Epithelial cell of esophagus (primary cell): ENCODE measurements at regions not wholly inside any gene's neighbourhood (a gene's known extent, or its start where the extent isn't known, plus 50 kb on each side); places are given as distances from the start of the nearest gene placed in this dataset.

Source experiments
- DNase-seq: peaks from one replicate; pipeline ENCODE4 v3.0.0; 2010; ENCODE audit warnings: low read depth
- H3K4me3 ChIP-seq: 2 replicates; pipeline ENCODE4 v1.5.1; 2011; ENCODE audit warnings: mild to moderate bottlenecking, low read length, control low read depth
- TF ChIP-seq, protein P1 (sequence below): IDR thresholded peaks from 2 replicates; pipeline ENCODE4 v1.5.1; 2011; ENCODE audit warnings: low read depth, mild to moderate bottlenecking, low read length, control low read depth, inconsistent platforms; ENCODE audit not compliant: insufficient read depth; ENCODE audit errors: missing control alignments

DNA sequence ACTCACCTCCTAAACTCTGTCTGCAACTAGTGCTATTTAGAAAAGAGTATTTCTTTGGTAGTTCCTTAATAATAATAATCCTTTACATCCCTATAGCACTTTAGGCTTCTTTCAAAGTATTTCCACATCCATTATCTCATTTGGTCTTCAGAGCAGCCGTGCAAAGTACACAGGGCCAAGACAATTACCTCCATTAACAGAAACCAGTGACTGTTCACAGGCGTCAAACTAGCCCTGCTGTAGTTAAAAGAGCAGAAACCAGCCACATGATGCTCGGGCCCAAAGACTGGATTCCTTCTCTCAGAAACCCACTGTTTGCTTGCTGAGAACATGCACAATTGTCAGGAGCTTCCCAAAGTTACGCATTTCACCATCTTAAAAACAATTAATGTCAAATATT lies 396.0 kb upstream of the DAB1 start:
- DNase-seq = no peak
- H3K4me3 ChIP-seq = no peak overlapping the region
- TF ChIP-seq, protein P1, sequence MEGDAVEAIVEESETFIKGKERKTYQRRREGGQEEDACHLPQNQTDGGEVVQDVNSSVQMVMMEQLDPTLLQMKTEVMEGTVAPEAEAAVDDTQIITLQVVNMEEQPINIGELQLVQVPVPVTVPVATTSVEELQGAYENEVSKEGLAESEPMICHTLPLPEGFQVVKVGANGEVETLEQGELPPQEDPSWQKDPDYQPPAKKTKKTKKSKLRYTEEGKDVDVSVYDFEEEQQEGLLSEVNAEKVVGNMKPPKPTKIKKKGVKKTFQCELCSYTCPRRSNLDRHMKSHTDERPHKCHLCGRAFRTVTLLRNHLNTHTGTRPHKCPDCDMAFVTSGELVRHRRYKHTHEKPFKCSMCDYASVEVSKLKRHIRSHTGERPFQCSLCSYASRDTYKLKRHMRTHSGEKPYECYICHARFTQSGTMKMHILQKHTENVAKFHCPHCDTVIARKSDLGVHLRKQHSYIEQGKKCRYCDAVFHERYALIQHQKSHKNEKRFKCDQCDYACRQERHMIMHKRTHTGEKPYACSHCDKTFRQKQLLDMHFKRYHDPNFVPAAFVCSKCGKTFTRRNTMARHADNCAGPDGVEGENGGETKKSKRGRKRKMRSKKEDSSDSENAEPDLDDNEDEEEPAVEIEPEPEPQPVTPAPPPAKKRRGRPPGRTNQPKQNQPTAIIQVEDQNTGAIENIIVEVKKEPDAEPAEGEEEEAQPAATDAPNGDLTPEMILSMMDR = no peak

DNA sequence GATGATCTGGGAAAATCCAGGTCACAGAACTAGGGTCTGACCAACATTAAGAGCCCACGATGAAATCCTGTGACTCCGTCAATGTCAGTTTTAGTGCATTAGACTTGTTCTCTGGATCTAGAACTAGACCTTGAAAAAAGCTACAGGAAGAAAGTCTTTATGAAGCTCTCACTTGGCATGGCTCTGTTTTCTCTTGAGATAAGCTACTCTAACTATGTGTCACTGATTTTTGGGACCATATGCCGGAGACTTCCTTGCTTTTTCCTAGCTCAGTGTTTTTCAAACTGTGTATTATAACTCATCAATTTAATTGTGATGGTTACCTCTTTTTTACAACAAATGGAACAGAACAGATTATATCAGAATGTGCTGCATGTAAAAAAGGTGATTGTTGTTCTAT lies 379.7 kb upstream of the DAB1 start:
- no peak overlapping the region for H3K4me3 ChIP-seq
- TF ChIP-seq, protein P1 = no peak
- no peak for DNase-seq

DNA sequence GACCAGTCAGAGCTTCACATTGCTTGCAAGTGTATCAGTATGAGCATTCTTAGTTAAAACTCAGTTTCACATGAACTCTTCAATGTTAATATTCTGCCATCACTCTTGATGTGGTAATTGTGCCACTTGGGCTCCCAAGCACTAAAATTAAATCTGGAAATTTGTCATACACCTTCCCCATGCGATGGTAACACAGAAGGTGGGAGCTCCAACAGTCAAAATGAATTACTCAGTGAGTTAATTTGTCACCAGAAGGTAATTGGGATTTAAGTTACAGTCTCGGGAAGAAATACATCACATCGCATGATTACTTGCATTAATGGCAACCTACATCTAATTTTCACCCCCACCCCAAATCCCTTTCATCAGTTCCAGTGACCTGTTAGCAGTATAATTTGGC lies 376.5 kb upstream of the DAB1 start:
- H3K4me3 ChIP-seq = no peak overlapping the region
- DNase-seq = no peak
- TF ChIP-seq, protein P1 = no peak

DNA sequence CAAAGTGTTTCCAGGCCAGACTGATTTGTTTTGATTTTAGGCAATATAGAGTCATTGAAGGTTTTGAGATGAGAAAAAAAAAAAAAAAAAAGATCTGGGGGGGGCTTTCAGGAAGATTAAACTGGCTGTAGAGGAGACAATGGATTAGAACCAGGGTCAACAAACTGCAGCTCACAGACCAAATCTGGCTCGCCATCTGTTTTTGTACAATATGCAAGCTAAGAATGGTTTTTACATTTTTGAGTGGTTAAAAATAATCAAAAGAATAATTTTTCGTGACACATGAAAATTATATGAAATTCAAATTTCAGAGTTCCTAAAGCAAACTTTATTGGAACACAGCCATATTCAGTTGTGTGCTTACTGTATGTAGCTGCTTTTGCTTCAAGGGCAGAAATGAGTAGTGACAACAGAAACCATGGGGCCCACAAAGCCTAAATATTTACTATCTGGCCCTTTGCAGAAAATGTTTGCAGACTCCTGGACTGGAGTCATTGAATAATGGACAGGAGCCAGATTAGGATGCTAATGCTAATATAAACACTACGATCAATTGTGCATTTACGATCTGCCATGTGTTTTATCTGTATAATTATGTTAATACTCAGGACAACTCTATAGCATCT lies 375.7 kb upstream of the DAB1 start:
- DNase-seq = no peak
- H3K4me3 ChIP-seq = no peak overlapping the region
- TF ChIP-seq, protein P1 = no peak

DNA sequence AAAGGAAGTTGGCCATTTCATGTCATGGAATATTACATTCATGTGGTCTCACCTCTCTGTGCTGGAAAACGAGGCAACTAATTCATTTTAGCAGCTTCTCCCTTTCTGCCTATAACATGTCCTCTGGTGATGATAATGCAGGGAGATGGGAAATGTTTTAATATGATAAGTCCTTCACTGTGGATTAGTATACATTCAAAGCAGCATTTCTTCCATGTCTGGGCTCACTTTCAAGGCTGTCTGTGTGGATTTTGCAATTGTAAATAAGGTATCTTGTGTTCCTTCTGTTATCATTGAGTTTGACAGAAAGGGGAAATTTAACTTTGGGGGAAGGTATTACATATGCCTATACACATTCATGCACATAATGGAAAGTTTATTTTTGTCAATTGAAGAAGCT lies 374.7 kb upstream of the DAB1 start:
- no peak for DNase-seq
- TF ChIP-seq, protein P1 = no peak
- H3K4me3 ChIP-seq = no peak overlapping the region

DNA sequence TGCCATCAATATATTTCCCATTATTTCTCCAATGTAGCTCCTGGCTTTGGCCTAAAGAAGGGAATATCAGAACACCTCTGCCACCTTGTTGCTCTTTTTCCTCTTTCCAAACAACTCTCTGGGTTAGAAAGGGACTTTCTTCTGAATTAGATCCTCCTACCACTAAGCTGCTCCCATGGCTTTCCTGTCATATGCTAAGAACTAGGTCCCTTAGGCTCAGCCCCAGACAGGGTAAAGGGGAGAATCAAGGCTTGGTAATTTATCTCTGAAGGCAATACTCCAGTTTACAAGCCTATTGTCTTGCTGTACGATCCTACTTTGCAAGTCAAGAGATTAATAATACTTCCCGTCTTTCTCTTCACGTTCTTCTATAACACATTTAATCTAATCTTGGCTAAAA lies 373.2 kb upstream of the DAB1 start:
- DNase-seq = no peak
- TF ChIP-seq, protein P1 = no peak
- no peak overlapping the region for H3K4me3 ChIP-seq

DNA sequence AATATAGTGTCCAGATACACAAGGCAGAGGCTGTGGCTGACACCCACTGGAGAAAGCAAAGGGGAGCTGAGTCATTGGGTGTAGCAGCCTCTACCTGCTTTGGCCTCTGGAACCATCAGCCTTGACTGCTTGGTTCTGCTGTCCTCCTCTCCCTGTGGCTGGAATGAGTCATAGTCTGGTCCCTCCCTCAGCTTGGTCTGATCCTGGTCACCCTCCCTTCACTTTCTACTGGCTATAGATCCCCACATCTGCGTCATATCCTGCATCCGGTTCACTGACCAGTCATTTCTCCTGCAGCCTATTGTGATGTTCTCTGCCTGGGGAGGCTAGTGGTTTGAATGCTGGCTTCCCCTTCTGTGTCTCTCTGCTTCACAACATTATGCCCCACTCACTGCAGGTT lies 372.8 kb upstream of the DAB1 start:
- peak; percentile 68 for DNase-seq
- TF ChIP-seq, protein P1 = no peak
- no peak overlapping the region for H3K4me3 ChIP-seq
